Thyroid gland (tissue), 4 donors: ENCODE measurements at regions not wholly inside any gene's neighbourhood (a gene's known extent, or its start where the extent isn't known, plus 50 kb on each side); places are given as distances from the start of the nearest gene placed in this dataset.

Source experiments
- CTCF ChIP-seq, 6 experiments: fragments of 200-600 bp in 3 of 6; fragments of 450-650 bp in 3 of 6; sonication (generic) in 3 of 6; IDR thresholded peaks; one replicate each; pipeline ENCODE4 v1.5.1; 2016 to 2019; ENCODE audit warnings: antibody characterized with exemption in 6 of 6, mild to moderate bottlenecking in 2 of 6, inconsistent platforms in 1 of 6, moderate library complexity in 1 of 6
- POLR2A ChIP-seq, 2 donors: fragments of 450-650 bp; IDR thresholded peaks; one replicate each; pipeline ENCODE4 v1.6.1; 2017; ENCODE audit warnings: antibody characterized with exemption in 2 of 2, mild to moderate bottlenecking in 2 of 2, moderate library complexity in 1 of 2

GRCh38 chr4:138413273-138413672 lies 171.1 kb upstream of the SLC7A11 start:
- TF ChIP-seq CTCF (IDR thresholded peaks at IDR 0.05), result no peak
- no peak for TF ChIP-seq POLR2A (IDR thresholded peaks at IDR 0.05)
